Kidney epithelial cell (primary cell): ENCODE measurements at regions not wholly inside any gene's neighbourhood (a gene's known extent, or its start where the extent isn't known, plus 50 kb on each side); places are given as distances from the start of the nearest gene placed in this dataset.

Source experiments
- DNase-seq: peaks from one replicate; pipeline ENCODE4 v3.0.0-alpha.2; 2010; ENCODE audit warnings: low read depth
- H3K27me3 ChIP-seq: 2 replicates; pipeline ENCODE4 v1.6.0; 2011; ENCODE audit warnings: low read length; ENCODE audit not compliant: control insufficient read depth, insufficient read depth
- H3K36me3 ChIP-seq: 2 replicates; pipeline ENCODE4 v1.5.1; 2011; ENCODE audit warnings: low read length; ENCODE audit not compliant: control insufficient read depth, insufficient read depth
- H3K4me3 ChIP-seq: 2 replicates; pipeline ENCODE4 v1.5.1; 2011; ENCODE audit warnings: low read depth, mild to moderate bottlenecking, control low read depth, low read length
- TF ChIP-seq, protein P1 (sequence below): IDR thresholded peaks from 2 replicates; pipeline ENCODE4 v1.5.1; 2011; ENCODE audit warnings: mild to moderate bottlenecking, moderate library complexity, low read length, control low read depth, inconsistent platforms; ENCODE audit not compliant: insufficient read depth, poor library complexity, severe bottlenecking

DNA sequence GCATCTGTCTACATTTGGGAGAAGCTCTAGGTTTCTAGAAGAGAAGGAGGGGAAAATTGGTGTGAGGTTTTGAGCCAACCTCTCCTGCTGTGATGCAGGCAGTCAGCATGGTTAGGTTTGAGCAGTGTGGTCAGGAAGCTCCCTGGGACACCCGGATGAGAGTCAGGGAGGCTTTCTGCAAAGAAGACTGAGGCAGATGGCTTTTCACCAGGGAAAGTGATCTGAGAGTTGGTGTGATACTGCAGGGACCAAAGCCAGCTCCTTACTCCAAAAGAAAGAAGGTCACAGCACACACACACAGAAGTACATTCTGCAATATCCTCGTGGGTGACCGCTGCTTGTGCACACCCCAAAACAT, 75.8 kb upstream of the BCL11A start:
- TF ChIP-seq, protein P1, sequence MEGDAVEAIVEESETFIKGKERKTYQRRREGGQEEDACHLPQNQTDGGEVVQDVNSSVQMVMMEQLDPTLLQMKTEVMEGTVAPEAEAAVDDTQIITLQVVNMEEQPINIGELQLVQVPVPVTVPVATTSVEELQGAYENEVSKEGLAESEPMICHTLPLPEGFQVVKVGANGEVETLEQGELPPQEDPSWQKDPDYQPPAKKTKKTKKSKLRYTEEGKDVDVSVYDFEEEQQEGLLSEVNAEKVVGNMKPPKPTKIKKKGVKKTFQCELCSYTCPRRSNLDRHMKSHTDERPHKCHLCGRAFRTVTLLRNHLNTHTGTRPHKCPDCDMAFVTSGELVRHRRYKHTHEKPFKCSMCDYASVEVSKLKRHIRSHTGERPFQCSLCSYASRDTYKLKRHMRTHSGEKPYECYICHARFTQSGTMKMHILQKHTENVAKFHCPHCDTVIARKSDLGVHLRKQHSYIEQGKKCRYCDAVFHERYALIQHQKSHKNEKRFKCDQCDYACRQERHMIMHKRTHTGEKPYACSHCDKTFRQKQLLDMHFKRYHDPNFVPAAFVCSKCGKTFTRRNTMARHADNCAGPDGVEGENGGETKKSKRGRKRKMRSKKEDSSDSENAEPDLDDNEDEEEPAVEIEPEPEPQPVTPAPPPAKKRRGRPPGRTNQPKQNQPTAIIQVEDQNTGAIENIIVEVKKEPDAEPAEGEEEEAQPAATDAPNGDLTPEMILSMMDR: no peak
- H3K36me3 ChIP-seq: no peaks in the 10 kb centered on the region
- no peak for DNase-seq
- no peak overlapping the region for H3K4me3 ChIP-seq
- H3K27me3 ChIP-seq: no peaks in the 10 kb centered on the region

DNA sequence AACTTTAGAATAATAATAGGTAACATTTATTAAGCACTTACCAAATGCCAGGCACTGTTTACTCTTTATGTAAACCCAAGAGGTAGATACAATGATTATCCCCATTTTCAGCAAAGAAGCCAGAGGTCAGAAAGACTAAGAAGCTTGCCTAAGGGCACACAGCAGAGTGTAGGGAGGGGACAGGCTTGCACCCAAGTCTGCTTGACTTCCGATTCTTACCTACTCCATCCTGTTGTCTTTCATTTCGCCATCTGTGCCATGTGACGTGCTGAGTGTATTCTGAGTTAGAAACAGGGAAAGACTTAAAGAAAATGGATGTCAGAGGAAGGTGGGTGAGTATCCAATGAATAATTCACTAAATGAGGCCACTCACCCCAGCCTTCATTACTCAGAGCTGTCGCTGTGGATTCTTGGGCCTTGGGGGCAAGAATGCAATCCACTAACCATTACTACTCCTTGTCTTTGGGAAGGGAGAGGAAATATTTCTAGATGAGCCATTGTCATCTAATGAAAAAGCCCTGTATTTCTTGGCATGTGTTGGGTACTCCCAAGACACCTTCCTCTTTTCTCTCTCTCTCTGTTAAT, 76.4 kb upstream of the BCL11A start:
- no peak for DNase-seq
- TF ChIP-seq, protein P1: no peak

DNA sequence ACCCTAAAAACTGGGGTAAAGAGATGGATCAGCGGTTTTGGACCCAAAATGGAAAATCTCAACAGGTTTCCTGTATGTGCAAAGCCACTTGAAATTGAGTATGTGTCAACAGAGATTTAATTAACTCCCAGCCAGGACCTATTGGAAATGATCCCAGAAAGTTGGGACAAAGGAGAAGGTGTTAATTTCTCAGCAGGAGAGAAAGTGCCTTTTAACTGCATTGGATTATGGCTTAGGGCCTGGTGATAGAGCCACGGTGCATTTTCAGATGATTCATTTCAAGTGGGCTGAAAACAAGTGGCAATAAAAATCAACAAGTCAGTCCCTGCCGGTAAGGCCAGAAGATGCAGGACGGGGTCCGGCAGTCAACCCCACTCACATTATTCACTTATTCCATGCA, 80.2 kb upstream of the BCL11A start:
- Histone ChIP-seq H3K27me3 (no peaks in the 10 kb centered on the region), H3K4me3 (no peak overlapping the region), H3K36me3 (no peaks in the 10 kb centered on the region)
- no peak for DNase-seq
- TF ChIP-seq, protein P1: no peak

More for the DNA sequence above, 76.4 kb upstream of the BCL11A start:
- no peaks in the 10 kb centered on the region for H3K36me3 ChIP-seq
- no peak overlapping the region for H3K4me3 ChIP-seq
- no peaks in the 10 kb centered on the region for H3K27me3 ChIP-seq

DNA sequence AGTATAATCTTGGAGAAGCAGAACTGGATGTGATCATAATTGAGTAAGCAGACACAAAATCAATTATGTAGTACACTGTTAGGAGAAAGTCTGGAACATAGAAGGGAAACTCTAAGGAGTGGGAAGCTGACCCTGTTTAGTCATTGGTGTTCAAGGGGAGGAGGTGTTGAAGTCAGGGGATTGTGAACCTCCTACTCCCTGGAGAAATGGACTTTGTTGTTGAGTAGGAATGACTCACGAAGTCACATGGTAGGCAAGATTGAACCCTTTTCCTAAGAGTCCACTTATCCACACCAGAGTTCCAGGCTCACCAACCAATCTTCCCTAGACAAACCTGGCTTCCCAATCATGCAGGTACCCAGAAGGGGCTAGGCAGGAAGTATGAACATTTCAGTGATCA, 81.0 kb upstream of the BCL11A start:
- Histone ChIP-seq H3K36me3 (no peaks in the 10 kb centered on the region), H3K27me3 (no peaks in the 10 kb centered on the region), H3K4me3 (no peak overlapping the region)
- TF ChIP-seq, protein P1: no peak
- no peak for DNase-seq

DNA sequence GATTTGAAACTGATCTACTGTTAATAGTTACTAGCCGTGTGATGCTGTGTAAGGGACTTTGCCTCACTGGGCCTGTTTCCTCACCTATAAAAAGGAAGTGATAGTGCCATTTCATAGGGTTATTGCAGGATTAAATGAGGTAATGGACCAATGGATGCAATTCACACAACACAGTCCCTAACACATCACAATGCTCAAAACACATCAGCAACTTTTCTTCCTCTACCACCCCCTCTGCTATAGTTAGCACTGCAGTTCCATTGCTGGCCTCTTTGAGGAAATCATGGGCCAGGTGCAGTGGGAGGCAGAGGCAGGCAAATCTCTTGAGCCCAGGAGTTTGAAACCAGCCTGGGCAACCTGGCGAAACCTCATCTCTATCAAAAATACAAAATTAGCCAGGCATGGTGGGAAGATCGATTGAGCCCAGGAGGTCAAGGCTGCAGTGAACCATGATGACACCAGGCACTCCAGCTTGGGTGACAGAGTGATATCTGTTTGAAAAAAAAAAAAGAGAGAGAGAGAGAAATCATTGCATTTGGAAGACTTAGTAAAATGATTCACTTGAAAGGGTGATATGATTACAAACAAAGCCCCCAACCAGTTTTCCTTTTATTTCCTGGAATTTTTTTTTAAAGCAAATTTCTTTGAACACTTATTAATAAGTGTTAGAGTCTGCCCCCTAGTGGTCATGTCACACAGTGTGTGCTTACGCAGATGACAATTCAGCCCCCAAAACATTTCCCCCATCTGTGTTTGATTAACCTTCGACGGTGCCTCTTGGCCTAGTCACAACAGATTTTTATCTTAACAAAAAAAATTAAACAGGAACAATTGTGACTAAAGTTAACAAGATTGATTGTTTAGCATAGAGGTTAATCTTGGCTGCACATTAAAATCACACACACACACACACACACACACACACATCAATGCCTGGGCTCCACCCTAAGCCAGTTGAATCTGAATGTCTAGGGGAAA, 88.6 kb upstream of the BCL11A start:
- no peaks in the 10 kb centered on the region for H3K36me3 ChIP-seq
- H3K27me3 ChIP-seq: no peaks in the 10 kb centered on the region
- H3K4me3 ChIP-seq: no peak overlapping the region
- no peak for DNase-seq
- TF ChIP-seq, protein P1: peak; percentile 70
